Tibial nerve (tissue), 3 donors: ENCODE measurements at regions not wholly inside any gene's neighbourhood (a gene's known extent, or its start where the extent isn't known, plus 50 kb on each side); places are given as distances from the start of the nearest gene placed in this dataset.
"Not testable (repeated sequence)": the region's sequence is repeated elsewhere in the genome, so short reads cannot be mapped to it uniquely, and the experiment has no call there.

Experiments used
- POLR2A ChIP-seq, 2 donors: fragments of 450-650 bp; IDR thresholded peaks; one replicate each; pipeline ENCODE4 v1.6.1; 2017; ENCODE audit warnings: antibody characterized with exemption in 2 of 2, mild to moderate bottlenecking in 2 of 2, moderate library complexity in 2 of 2
- TF ChIP-seq, protein P1 (sequence below), 5 experiments: fragments of 200-600 bp in 3 of 5; fragments of 450-650 bp in 2 of 5; sonication (generic) in 3 of 5; IDR thresholded peaks; one replicate each; pipeline ENCODE4 v1.5.1; 2016 to 2019; ENCODE audit warnings: antibody characterized with exemption in 5 of 5, mild to moderate bottlenecking in 3 of 5, moderate library complexity in 2 of 5

GRCh38 chr14:29414931-29415330 lies 512.7 kb downstream of the PRKD1 start:
- TF ChIP-seq, protein P1, sequence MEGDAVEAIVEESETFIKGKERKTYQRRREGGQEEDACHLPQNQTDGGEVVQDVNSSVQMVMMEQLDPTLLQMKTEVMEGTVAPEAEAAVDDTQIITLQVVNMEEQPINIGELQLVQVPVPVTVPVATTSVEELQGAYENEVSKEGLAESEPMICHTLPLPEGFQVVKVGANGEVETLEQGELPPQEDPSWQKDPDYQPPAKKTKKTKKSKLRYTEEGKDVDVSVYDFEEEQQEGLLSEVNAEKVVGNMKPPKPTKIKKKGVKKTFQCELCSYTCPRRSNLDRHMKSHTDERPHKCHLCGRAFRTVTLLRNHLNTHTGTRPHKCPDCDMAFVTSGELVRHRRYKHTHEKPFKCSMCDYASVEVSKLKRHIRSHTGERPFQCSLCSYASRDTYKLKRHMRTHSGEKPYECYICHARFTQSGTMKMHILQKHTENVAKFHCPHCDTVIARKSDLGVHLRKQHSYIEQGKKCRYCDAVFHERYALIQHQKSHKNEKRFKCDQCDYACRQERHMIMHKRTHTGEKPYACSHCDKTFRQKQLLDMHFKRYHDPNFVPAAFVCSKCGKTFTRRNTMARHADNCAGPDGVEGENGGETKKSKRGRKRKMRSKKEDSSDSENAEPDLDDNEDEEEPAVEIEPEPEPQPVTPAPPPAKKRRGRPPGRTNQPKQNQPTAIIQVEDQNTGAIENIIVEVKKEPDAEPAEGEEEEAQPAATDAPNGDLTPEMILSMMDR (IDR thresholded peaks at IDR 0.05), result not testable (repeated sequence)
- TF ChIP-seq POLR2A (IDR thresholded peaks at IDR 0.05), result not testable (repeated sequence)
